ENCODE measurements at regions not wholly inside any gene's neighbourhood (a gene's known extent, or its start where the extent isn't known, plus 50 kb on each side); places are given as distances from the start of the nearest gene placed in this dataset.

DNA sequence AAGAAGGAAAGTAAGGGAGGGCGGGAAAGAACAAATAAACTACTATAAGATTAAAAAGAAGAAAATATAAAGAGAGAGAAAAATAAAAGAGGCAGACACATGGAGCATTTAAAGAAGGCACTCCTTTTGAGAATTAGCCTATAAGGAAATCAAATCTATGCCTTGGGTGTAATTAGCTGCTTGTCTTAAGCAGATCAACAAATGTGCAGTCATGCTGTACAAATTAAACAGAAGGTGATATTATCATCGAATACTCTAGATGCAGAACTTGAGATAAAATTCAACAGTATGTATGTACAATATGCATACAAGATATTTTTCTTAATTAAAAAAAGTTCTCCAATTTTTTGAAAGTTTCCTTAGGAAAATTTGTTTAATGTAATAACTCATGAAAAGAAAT is 623.0 kb upstream of the CHORDC1 start:
- Histone ChIP-seq H3K27me3 (no peaks in the 10 kb centered on the region), H3K4me3 (no peak overlapping the region), H3K36me3 (no peaks in the 10 kb centered on the region), H3K9me3 (no peaks in the 10 kb centered on the region), H3K27ac (no peak overlapping the region), H3K4me1 (no peaks in the 10 kb centered on the region)
- TF ChIP-seq, protein P1, sequence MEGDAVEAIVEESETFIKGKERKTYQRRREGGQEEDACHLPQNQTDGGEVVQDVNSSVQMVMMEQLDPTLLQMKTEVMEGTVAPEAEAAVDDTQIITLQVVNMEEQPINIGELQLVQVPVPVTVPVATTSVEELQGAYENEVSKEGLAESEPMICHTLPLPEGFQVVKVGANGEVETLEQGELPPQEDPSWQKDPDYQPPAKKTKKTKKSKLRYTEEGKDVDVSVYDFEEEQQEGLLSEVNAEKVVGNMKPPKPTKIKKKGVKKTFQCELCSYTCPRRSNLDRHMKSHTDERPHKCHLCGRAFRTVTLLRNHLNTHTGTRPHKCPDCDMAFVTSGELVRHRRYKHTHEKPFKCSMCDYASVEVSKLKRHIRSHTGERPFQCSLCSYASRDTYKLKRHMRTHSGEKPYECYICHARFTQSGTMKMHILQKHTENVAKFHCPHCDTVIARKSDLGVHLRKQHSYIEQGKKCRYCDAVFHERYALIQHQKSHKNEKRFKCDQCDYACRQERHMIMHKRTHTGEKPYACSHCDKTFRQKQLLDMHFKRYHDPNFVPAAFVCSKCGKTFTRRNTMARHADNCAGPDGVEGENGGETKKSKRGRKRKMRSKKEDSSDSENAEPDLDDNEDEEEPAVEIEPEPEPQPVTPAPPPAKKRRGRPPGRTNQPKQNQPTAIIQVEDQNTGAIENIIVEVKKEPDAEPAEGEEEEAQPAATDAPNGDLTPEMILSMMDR (IDR thresholded peaks at IDR 0.05 in 4 of 5, conservative IDR thresholded peaks at IDR 0.05 in 1 of 5), result no peak
- TF ChIP-seq POLR2A (IDR thresholded peaks at IDR 0.05), result no peak
- intact Hi-C loops (cut with DNase I; ENCODE audit: low total_unique reads) (no loop called here), in situ Hi-C loops (cut with MboI; ENCODE audit: low sequenced_read_pairs in 4 of 4) (no loop called here)
- DNase-seq (no peak), ATAC-seq (no peak)

DNA sequence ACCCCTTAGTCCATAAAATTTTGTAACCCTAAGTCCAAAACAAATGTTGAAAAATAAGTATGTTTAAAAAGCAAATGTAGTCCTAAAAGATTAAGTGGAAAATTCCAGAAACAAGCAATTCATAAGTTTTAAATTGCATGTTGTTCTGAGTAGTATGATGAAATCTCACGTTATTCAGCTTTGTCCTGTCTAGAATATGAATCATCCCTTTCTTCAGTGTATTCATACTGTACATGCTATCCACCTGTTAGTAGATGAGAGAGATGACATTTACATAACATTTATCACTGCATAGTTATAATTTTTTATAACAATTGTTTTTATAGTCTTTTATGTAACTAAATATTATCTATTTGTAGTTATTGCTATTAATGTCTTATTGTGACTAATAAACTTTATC is 622.3 kb upstream of the CHORDC1 start:
- DNase-seq (no peak), ATAC-seq (no peak)
- in situ Hi-C loops (cut with MboI; ENCODE audit: low sequenced_read_pairs in 4 of 4), result no loop called here
- intact Hi-C loops (cut with DNase I; ENCODE audit: low total_unique reads), result no loop called here
- Histone ChIP-seq H3K27ac (no peak overlapping the region), H3K4me1 (no peaks in the 10 kb centered on the region), H3K36me3 (no peaks in the 10 kb centered on the region), H3K9me3 (no peaks in the 10 kb centered on the region), H3K27me3 (no peaks in the 10 kb centered on the region), H3K4me3 (no peak overlapping the region)
- no peak for TF ChIP-seq POLR2A (IDR thresholded peaks at IDR 0.05)
- TF ChIP-seq, protein P1 (IDR thresholded peaks at IDR 0.05 in 4 of 5, conservative IDR thresholded peaks at IDR 0.05 in 1 of 5), result no peak

DNA sequence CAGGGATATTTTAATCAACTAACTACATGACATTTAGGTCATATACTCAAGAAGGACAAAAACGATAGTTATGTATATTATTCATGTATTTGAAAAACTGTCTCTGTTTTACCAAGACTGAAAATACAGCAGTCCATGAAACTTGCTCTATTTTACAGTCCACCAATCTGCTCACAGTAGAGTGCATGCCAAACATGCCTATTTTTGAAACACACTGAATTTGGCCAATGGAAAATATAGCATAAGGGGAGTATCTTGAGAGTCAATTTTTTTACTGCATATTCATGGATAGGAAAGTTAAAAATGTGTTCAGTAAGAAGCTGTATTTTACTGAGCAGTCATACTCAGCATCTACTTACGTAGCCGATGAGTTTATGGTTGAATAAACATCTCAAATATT is 621.2 kb upstream of the CHORDC1 start:
- intact Hi-C loops (cut with DNase I; ENCODE audit: low total_unique reads), result no loop called here
- H3K4me1 ChIP-seq, result no peaks in the 10 kb centered on the region
- no peak overlapping the region for H3K4me3 ChIP-seq
- ATAC-seq (no peak), DNase-seq (no peak)
- no peak overlapping the region for H3K27ac ChIP-seq
- no peaks in the 10 kb centered on the region for H3K36me3 ChIP-seq
- H3K27me3 ChIP-seq, result no peaks in the 10 kb centered on the region
- in situ Hi-C loops (cut with MboI; ENCODE audit: low sequenced_read_pairs in 4 of 4), result no loop called here
- H3K9me3 ChIP-seq, result no peaks in the 10 kb centered on the region
- TF ChIP-seq POLR2A (IDR thresholded peaks at IDR 0.05), result no peak
- TF ChIP-seq, protein P1 (IDR thresholded peaks at IDR 0.05 in 4 of 5, conservative IDR thresholded peaks at IDR 0.05 in 1 of 5), result no peak

DNA sequence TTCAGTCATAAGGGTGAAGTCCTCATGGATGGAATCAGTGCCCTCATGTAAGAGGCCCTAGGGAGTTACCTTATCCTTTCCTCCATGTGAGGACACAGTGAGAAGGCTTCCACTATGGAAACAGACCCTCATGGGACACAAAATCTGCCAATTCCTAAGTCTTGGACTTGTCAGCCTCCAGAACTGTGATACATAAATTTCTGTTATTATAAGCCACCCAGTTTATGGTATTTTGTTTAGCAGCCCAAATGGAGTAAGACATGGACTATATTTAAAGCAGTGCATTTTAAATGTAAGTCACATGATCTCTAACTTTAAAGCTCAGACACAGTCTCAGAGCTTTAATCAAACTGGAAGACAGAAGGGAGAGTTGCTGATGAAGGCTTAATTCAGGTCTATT is 619.8 kb upstream of the CHORDC1 start:
- Histone ChIP-seq H3K27me3 (no peaks in the 10 kb centered on the region), H3K27ac (no peak overlapping the region), H3K36me3 (no peaks in the 10 kb centered on the region), H3K9me3 (no peaks in the 10 kb centered on the region), H3K4me1 (no peaks in the 10 kb centered on the region), H3K4me3 (no peak overlapping the region)
- TF ChIP-seq, protein P1 (IDR thresholded peaks at IDR 0.05 in 4 of 5, conservative IDR thresholded peaks at IDR 0.05 in 1 of 5), result no peak
- DNase-seq, result no peak
- in situ Hi-C loops (cut with MboI; ENCODE audit: low sequenced_read_pairs in 4 of 4), result no loop called here
- no peak for ATAC-seq
- intact Hi-C loops (cut with DNase I; ENCODE audit: low total_unique reads), result no loop called here

DNA sequence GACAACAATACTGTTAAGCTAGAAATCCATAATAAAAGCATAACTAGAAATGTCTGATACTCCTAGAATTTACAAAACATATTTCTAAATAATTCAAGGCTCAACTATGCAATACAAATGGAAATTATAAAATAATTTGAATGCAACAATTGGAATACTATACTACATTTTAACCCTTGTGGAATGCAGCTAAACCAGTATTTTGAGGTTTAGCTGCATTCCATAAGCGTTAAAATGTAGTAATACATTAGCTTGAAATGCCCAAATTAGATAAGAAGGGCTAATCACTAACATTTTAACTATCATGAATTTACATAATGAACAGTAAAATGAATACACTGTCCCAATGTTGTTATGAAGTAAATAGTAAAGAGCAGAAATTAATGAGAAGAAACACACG is 617.2 kb upstream of the CHORDC1 start:
- DNase-seq (no peak), ATAC-seq (no peak)
- in situ Hi-C loops (cut with MboI; ENCODE audit: low sequenced_read_pairs in 4 of 4) (no loop called here), intact Hi-C loops (cut with DNase I; ENCODE audit: low total_unique reads) (no loop called here)
- Histone ChIP-seq H3K4me1 (no peaks in the 10 kb centered on the region), H3K36me3 (no peaks in the 10 kb centered on the region), H3K27me3 (no peaks in the 10 kb centered on the region), H3K9me3 (no peaks in the 10 kb centered on the region), H3K4me3 (no peak overlapping the region), H3K27ac (no peak overlapping the region)
- TF ChIP-seq POLR2A (IDR thresholded peaks at IDR 0.05), result no peak
- TF ChIP-seq, protein P1 (IDR thresholded peaks at IDR 0.05 in 4 of 5, conservative IDR thresholded peaks at IDR 0.05 in 1 of 5), result no peak
